AG09309 (cell line): ENCODE measurements at regions not wholly inside any gene's neighbourhood (a gene's known extent, or its start where the extent isn't known, plus 50 kb on each side); places are given as distances from the start of the nearest gene placed in this dataset.

Experiments
- DNase-seq: peaks from one replicate; pipeline ENCODE4 v3.0.0-alpha.2; 2010; ENCODE audit warnings: low read depth
- H3K4me3 ChIP-seq: 2 replicates; pipeline ENCODE4 v1.5.1; 2011; ENCODE audit warnings: mild to moderate bottlenecking, low read depth, low read length, moderate library complexity; ENCODE audit not compliant: control insufficient read depth
- TF ChIP-seq, protein P1 (sequence below): IDR thresholded peaks from 2 replicates; pipeline ENCODE4 v1.5.1; 2011; ENCODE audit warnings: mild to moderate bottlenecking, low read depth, low read length, inconsistent platforms; ENCODE audit not compliant: insufficient read depth, control insufficient read depth; ENCODE audit errors: missing control alignments

DNA sequence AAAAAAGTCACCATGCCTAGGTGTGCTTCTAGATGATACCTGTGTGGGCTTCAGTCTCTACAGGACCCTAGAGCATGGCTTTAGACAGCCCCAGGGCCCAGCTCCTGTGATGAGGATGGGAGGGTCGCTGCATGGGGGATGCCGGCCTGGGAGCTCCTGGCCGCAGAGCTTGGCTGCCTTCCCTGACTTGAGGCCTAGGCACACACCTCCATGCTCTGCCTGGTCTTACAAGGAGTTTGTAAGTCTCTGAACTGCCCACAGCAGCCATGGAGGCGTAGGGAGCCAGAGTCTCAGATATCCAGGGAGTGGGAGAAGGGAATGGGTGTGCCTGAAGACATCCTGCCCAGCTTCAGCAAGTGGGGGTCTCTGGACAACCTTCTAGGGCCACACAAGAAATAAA lies 149.5 kb upstream of the MYL2 start:
- no peak for DNase-seq
- TF ChIP-seq, protein P1, sequence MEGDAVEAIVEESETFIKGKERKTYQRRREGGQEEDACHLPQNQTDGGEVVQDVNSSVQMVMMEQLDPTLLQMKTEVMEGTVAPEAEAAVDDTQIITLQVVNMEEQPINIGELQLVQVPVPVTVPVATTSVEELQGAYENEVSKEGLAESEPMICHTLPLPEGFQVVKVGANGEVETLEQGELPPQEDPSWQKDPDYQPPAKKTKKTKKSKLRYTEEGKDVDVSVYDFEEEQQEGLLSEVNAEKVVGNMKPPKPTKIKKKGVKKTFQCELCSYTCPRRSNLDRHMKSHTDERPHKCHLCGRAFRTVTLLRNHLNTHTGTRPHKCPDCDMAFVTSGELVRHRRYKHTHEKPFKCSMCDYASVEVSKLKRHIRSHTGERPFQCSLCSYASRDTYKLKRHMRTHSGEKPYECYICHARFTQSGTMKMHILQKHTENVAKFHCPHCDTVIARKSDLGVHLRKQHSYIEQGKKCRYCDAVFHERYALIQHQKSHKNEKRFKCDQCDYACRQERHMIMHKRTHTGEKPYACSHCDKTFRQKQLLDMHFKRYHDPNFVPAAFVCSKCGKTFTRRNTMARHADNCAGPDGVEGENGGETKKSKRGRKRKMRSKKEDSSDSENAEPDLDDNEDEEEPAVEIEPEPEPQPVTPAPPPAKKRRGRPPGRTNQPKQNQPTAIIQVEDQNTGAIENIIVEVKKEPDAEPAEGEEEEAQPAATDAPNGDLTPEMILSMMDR = no peak
- no peak overlapping the region for H3K4me3 ChIP-seq

DNA sequence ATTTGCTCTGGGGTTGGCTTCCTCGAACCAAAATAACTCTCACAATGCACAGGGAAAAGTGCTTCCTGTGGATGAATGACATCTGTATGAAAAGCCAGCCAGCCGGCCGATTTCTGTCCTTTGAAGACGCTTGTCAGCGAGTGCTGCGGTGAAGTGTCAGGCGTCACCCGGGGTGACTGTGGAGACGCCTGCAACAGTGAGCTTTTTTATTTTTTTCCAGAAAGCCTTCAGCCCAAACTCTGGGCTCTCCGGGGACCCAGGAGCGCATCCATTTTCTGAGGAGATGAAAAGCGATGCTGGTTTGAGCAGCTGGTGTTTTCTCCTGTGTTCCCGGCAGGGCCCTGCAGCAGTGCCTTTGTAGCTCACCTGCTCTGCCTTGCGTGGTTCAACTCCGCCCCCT lies 147.9 kb upstream of the MYL2 start:
- DNase-seq = no peak
- TF ChIP-seq, protein P1 = no peak
- H3K4me3 ChIP-seq = no peak overlapping the region

DNA sequence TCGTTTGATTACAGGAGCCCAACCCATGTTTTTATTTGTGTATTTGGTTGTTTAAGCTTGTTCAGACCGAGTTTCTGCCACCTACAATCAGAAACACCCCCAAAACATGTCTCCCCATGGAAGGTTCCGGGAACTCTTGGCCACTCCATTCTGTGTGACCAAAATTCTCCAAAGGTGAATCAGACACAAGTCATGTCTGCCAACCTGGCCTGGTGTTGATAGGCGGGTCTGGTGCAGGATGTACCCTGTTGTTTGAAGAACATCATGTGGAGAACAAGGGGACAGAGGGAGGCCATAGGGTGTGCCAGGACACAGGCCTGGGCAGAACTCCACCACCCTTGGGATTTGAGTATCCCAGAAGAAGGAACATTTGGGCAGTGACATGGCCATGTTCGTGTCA lies 147.1 kb upstream of the MYL2 start:
- TF ChIP-seq, protein P1 = no peak
- no peak for DNase-seq
- H3K4me3 ChIP-seq = no peak overlapping the region

DNA sequence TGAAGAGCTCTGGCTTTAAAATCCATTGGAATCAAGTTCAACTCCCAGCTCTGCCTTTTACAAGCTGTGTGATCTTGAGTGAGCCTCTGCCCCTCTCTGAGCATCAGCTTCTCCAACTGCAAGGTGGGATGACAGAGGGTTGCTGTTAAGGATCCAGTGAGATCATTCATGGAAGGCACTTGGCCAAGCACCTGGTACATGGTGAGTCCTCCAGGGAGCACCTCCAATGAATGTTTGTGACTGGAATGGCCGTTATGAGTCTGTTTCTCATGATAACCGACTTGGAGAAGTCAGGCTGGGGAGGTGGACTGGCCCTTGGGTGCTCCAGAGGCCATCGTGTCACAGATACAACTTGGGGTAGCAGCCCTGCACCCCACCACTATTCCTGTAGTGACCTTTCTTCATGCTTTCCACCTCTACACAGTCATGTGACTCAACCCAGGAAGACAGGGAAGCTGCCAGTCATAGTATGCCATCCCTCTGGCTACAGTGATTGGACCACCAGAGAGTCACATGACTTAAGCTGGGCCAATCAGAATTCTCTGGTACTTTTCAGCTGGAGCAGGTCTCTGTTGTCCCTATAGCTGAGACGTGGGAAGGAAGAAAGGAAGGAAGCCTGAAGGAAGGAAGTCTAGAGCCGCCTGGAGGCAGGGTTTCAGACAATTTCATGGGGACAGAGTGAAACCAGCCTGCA lies 146.5 kb upstream of the MYL2 start:
- TF ChIP-seq, protein P1 = no peak
- no peak for DNase-seq
- no peak overlapping the region for H3K4me3 ChIP-seq

DNA sequence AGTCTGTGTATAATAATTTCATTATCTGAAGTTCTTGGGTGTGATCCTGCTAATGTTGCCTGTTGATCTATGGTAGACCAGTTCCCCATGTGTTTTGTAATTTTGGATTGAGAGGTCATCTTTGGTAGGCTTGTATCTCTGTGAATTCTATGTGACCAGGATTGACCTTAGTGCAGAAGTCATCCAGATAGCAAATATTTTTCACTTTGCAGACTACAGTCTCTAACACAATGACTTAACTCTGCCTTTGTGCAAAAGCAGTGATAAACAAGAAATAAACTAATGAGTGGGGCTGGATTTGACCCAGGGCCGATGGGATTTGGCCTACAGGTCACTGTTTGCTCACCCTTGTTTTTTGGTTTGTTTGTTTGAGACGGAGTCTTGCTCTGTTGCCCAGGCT lies 144.6 kb upstream of the MYL2 start:
- H3K4me3 ChIP-seq = no peak overlapping the region
- TF ChIP-seq, protein P1 = no peak
- DNase-seq = no peak

DNA sequence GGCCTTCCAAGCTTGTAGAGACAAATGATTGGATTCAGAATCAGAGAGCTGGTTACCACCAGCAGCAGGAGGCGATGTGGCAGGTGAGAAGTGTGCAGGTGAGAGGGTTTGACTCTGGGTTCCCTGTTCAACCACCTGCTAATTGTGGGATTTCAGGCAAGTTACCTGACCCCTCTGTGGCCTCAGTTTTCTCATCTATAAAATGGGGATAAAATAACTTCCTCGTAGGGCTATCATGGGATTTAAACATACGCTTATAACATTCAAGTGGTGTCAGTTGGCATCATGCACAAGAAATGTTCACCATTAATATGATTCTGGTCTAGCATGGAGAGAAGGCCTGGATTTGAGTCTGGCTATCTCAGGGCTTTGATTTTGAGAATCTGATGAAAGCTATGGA lies 143.8 kb upstream of the MYL2 start:
- DNase-seq = no peak
- H3K4me3 ChIP-seq = no peak overlapping the region
- TF ChIP-seq, protein P1 = no peak
